ENCODE measurements at regions not wholly inside any gene's neighbourhood (a gene's known extent, or its start where the extent isn't known, plus 50 kb on each side); places are given as distances from the start of the nearest gene placed in this dataset.

DNA sequence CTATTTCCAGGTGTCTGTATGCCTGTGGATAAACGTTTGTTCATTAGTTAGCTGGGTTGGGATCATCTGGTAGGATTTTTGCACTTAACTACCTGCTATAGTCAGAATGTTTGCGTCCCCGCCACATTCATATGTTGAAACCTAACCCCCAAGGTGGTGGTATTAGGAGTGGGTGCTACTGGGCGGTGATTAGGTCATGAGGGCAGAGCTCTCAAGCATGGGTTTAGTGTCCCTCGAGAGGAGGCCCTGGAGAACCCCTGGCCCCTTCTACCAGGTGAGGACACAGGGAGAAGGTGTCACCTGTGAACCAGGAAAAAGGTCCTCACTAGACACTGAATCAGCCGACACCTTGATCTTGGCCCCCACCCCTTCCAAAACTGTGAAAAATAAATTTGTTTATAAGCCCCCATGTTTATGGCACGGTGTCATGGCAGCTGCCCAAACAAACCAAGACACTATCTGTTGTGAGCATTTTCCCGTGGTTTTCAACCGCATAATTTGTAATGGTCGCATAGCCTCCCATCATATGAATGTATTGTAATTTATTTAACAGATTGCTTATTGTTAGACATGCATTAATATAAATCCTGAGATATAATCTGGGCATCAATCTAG, 92.7 kb upstream of the TRIM2 start:
- FAIRE-seq = no peak

DNA sequence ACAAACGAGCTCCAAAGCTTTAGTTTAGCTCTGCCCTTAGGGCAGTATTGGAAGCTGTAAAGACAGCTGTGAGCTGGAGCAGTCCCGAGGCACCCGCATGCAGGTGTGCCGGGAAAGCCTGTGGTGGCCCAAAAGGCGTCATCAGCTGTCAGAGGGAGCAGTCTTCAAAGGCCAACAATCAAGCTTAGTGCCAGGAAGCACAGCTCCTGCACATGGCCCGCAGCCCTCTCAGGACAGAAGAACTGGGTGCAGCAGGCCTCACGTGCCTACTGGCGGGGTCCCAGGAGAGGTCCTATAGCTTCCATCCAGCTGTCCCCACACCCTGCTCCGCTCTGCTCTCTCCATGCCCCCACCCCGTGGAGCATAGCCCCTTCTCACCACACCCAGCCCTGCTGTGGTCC, 92.2 kb upstream of the TRIM2 start:
- WGBS (ENCODE audit: missing lambda C conversion rate) = 93% methylated on average over 10 of the region's 10 CpGs
- H3K27ac ChIP-seq = no peak overlapping the region
- no peak overlapping the region for H3K4me3 ChIP-seq
- POLR2A ChIA-PET = no interaction called here
- TF ChIP-seq, protein P1, sequence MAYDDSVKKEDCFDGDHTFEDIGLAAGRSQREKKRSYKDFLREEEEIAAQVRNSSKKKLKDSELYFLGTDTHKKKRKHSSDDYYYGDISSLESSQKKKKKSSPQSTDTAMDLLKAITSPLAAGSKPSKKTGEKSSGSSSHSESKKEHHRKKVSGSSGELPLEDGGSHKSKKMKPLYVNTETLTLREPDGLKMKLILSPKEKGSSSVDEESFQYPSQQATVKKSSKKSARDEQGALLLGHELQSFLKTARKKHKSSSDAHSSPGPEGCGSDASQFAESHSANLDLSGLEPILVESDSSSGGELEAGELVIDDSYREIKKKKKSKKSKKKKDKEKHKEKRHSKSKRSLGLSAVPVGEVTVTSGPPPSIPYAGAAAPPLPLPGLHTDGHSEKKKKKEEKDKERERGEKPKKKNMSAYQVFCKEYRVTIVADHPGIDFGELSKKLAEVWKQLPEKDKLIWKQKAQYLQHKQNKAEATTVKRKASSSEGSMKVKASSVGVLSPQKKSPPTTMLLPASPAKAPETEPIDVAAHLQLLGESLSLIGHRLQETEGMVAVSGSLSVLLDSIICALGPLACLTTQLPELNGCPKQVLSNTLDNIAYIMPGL (CRISPR knock-in tag; IDR thresholded peaks at IDR 0.05; ENCODE audit: borderline replicate concordance) = no peak
- TF ChIP-seq CBX8 (IDR thresholded peaks at IDR 0.05) = no peak
- CTCF ChIA-PET = interaction anchor here (2.2 to 10.5 kb wide), 3 partner anchors 16 to 28 kb away, joined by 7 to 68 read pairs (median 24); no protein-coding TSS in a partner anchor
- FAIRE-seq (no peak), ATAC-seq (no peak), DNase-seq (ENCODE audit: low read depth in 1 of 2, low spot score in 1 of 2) (no peak)
- peaks cover 22% of the 10 kb centered on the region for H3K4me1 ChIP-seq
- H3K9me3 ChIP-seq = no peaks in the 10 kb centered on the region
- no peak overlapping the region for H3K4me2 ChIP-seq

More for the DNA sequence above, 92.7 kb upstream of the TRIM2 start:
- Histone ChIP-seq H3K9me3 (no peaks in the 10 kb centered on the region), H3K4me3 (no peak overlapping the region), H3K4me1 (peaks cover 22% of the 10 kb centered on the region), H3K27ac (no peak overlapping the region), H3K4me2 (no peak overlapping the region)
- 88% methylated on average over 10 of the region's 10 CpGs for WGBS (ENCODE audit: missing lambda C conversion rate)
- DNase-seq (ENCODE audit: low read depth in 1 of 2, low spot score in 1 of 2) (no peak), ATAC-seq (no peak)
- ChIA-PET POLR2A (no interaction called here), CTCF (interaction anchor here (2.2 to 10.5 kb wide), 3 partner anchors 16 to 27 kb away, joined by 7 to 68 read pairs (median 24); no protein-coding TSS in a partner anchor)
- no peak for TF ChIP-seq HOXB5 (CRISPR knock-in tag; IDR thresholded peaks at IDR 0.05)
- no peak for TF ChIP-seq NR3C1 (IDR thresholded peaks at IDR 0.05)
- TF ChIP-seq, protein P2, sequence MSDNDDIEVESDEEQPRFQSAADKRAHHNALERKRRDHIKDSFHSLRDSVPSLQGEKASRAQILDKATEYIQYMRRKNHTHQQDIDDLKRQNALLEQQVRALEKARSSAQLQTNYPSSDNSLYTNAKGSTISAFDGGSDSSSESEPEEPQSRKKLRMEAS (IDR thresholded peaks at IDR 0.05) = no peak
- TF ChIP-seq, protein P3, sequence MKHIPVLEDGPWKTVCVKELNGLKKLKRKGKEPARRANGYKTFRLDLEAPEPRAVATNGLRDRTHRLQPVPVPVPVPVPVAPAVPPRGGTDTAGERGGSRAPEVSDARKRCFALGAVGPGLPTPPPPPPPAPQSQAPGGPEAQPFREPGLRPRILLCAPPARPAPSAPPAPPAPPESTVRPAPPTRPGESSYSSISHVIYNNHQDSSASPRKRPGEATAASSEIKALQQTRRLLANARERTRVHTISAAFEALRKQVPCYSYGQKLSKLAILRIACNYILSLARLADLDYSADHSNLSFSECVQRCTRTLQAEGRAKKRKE (CRISPR knock-in tag; IDR thresholded peaks at IDR 0.05; ENCODE audit: low read depth) = no peak
- TF ChIP-seq RAD21 (conservative IDR thresholded peaks at IDR 0.05 in 1 of 2, IDR thresholded peaks at IDR 0.05 in 1 of 2) = no peak
- no peak for TF ChIP-seq EHF (CRISPR knock-in tag; IDR thresholded peaks at IDR 0.05)
- no peak for TF ChIP-seq POLR2A (IDR thresholded peaks at IDR 0.05; ENCODE audit: low read length)
- no peak for TF ChIP-seq SREBF2 (IDR thresholded peaks at IDR 0.05)
- TF ChIP-seq, protein P4, sequence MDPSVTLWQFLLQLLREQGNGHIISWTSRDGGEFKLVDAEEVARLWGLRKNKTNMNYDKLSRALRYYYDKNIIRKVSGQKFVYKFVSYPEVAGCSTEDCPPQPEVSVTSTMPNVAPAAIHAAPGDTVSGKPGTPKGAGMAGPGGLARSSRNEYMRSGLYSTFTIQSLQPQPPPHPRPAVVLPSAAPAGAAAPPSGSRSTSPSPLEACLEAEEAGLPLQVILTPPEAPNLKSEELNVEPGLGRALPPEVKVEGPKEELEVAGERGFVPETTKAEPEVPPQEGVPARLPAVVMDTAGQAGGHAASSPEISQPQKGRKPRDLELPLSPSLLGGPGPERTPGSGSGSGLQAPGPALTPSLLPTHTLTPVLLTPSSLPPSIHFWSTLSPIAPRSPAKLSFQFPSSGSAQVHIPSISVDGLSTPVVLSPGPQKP (IDR thresholded peaks at IDR 0.05; ENCODE audit: low read depth, low read length) = no peak
- TF ChIP-seq SMC3 (IDR thresholded peaks at IDR 0.05) = no peak
- no peak for TF ChIP-seq HDAC2 (IDR thresholded peaks at IDR 0.05)
- TF ChIP-seq, protein P5, sequence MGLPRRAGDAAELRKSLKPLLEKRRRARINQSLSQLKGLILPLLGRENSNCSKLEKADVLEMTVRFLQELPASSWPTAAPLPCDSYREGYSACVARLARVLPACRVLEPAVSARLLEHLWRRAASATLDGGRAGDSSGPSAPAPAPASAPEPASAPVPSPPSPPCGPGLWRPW (IDR thresholded peaks at IDR 0.05) = no peak
- TF ChIP-seq, protein P6, sequence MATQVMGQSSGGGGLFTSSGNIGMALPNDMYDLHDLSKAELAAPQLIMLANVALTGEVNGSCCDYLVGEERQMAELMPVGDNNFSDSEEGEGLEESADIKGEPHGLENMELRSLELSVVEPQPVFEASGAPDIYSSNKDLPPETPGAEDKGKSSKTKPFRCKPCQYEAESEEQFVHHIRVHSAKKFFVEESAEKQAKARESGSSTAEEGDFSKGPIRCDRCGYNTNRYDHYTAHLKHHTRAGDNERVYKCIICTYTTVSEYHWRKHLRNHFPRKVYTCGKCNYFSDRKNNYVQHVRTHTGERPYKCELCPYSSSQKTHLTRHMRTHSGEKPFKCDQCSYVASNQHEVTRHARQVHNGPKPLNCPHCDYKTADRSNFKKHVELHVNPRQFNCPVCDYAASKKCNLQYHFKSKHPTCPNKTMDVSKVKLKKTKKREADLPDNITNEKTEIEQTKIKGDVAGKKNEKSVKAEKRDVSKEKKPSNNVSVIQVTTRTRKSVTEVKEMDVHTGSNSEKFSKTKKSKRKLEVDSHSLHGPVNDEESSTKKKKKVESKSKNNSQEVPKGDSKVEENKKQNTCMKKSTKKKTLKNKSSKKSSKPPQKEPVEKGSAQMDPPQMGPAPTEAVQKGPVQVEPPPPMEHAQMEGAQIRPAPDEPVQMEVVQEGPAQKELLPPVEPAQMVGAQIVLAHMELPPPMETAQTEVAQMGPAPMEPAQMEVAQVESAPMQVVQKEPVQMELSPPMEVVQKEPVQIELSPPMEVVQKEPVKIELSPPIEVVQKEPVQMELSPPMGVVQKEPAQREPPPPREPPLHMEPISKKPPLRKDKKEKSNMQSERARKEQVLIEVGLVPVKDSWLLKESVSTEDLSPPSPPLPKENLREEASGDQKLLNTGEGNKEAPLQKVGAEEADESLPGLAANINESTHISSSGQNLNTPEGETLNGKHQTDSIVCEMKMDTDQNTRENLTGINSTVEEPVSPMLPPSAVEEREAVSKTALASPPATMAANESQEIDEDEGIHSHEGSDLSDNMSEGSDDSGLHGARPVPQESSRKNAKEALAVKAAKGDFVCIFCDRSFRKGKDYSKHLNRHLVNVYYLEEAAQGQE (IDR thresholded peaks at IDR 0.05) = no peak
- no peak for TF ChIP-seq ESRRA (IDR thresholded peaks at IDR 0.05; ENCODE audit: borderline replicate concordance, low read length)
- no peak for TF ChIP-seq RFX5 (IDR thresholded peaks at IDR 0.05)
